GM12891 (cell line): ENCODE measurements at regions not wholly inside any gene's neighbourhood (a gene's known extent, or its start where the extent isn't known, plus 50 kb on each side); places are given as distances from the start of the nearest gene placed in this dataset.

Experiments
- POLR2A ChIP-seq: IDR thresholded peaks from 2 replicates; pipeline ENCODE4 v1.6.1; 2011; ENCODE audit warnings: low read depth, low read length, control low read depth
- POLR2AphosphoS5 ChIP-seq: IDR thresholded peaks from 2 replicates; pipeline ENCODE4 v1.6.1; 2011; ENCODE audit warnings: low read depth, low read length, control low read depth
- POU2F2 ChIP-seq: IDR thresholded peaks from 2 replicates; pipeline ENCODE4 v1.6.1; 2011; ENCODE audit warnings: low read depth, mild to moderate bottlenecking, control low read depth, low read length, moderate library complexity

DNA sequence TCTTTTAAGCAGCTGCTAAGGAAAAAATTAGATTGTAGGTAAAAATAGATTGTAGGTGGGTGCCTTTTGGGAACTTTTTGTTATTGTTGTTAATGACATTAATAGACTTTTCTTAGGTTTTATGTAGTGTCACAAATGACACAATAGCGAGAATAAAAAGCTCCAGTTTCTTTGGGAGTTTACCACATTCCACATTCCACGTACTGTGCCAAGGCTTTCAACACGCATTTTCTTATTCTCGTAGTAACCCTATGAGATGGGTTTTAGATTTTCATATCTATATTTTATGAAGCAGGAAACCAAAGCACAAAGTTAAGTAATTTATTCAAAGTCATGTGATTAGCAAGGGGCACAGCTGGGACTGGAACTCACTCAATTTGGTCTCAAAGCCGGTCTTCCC lies 103.8 kb downstream of the XRCC2 start:
- TF ChIP-seq POLR2AphosphoS5 (no peak), POLR2A (no peak), POU2F2 (no peak)
